Astrocyte (in vitro differentiated cells and primary cell): ENCODE measurements at regions not wholly inside any gene's neighbourhood (a gene's known extent, or its start where the extent isn't known, plus 50 kb on each side); places are given as distances from the start of the nearest gene placed in this dataset.

Source experiments
- DNase-seq: peaks from one replicate; pipeline ENCODE4 v3.0.0-alpha.2; 2010; ENCODE audit warnings: low read depth
- FAIRE-seq: peaks from 2 replicates; lab custom pipeline; 2011; peaks lifted over from hg19 to GRCh38; lab: Jason Lieb, UNC
- H2AFZ ChIP-seq: 2 replicates; pipeline ENCODE4 v1.6.0; 2012; ENCODE audit warnings: low read depth, low read length, inconsistent platforms
- H3K27ac ChIP-seq: 2 replicates; pipeline ENCODE4 v1.5.1; 2011; ENCODE audit warnings: low read depth, low read length, inconsistent platforms
- H3K27me3 ChIP-seq: 2 replicates; pipeline ENCODE4 v1.6.0; 2011; ENCODE audit warnings: low read length, inconsistent platforms; ENCODE audit not compliant: insufficient read depth
- H3K36me3 ChIP-seq: 2 replicates; pipeline ENCODE4 v1.5.1; 2011; ENCODE audit warnings: low read length, inconsistent platforms; ENCODE audit not compliant: insufficient read depth
- H3K4me1 ChIP-seq: 2 replicates; pipeline ENCODE4 v1.5.1; 2011; ENCODE audit warnings: low read length, inconsistent platforms; ENCODE audit not compliant: insufficient read depth
- H3K4me2 ChIP-seq: 2 replicates; pipeline ENCODE4 v1.6.0; 2012; ENCODE audit warnings: low read length, inconsistent platforms
- H3K4me3 ChIP-seq: 2 replicates; pipeline ENCODE4 v1.5.1; 2011; ENCODE audit warnings: low read depth, mild to moderate bottlenecking, low read length, inconsistent platforms; ENCODE audit not compliant: insufficient read depth
- H3K79me2 ChIP-seq: 2 replicates; pipeline ENCODE4 v1.6.0; 2012; ENCODE audit warnings: mild to moderate bottlenecking, low read length, inconsistent platforms; ENCODE audit not compliant: insufficient read depth
- H3K9ac ChIP-seq: 2 replicates; pipeline ENCODE4 v1.6.0; 2012; ENCODE audit warnings: mild to moderate bottlenecking, low read length, inconsistent platforms
- H3K9me3 ChIP-seq: 2 replicates; pipeline ENCODE4 v1.5.1; 2012; ENCODE audit warnings: low read depth, mild to moderate bottlenecking, low read length, inconsistent platforms; ENCODE audit not compliant: insufficient read depth
- H4K20me1 ChIP-seq: 2 replicates; pipeline ENCODE4 v1.6.0; 2012; ENCODE audit warnings: low read length, inconsistent platforms; ENCODE audit not compliant: insufficient read depth
- H3K27ac Mint-ChIP-seq: one replicate; pipeline ENCODE4 v1.8.0; 2021; ENCODE audit warnings: mild to moderate bottlenecking, mixed read lengths; ENCODE audit not compliant: unreplicated experiment
- H3K27me3 Mint-ChIP-seq: one replicate; pipeline ENCODE4 v1.8.0; 2021; ENCODE audit warnings: low read depth, mixed read lengths; ENCODE audit not compliant: unreplicated experiment
- H3K36me3 Mint-ChIP-seq: one replicate; pipeline ENCODE4 v1.8.0; 2021; ENCODE audit warnings: low read depth, mixed read lengths; ENCODE audit not compliant: unreplicated experiment
- H3K4me1 Mint-ChIP-seq: one replicate; pipeline ENCODE4 v1.8.0; 2021; ENCODE audit warnings: low read depth, mixed read lengths; ENCODE audit not compliant: unreplicated experiment
- H3K4me3 Mint-ChIP-seq: one replicate; pipeline ENCODE4 v1.8.0; 2021; ENCODE audit warnings: mild to moderate bottlenecking, moderate library complexity, mixed read lengths; ENCODE audit not compliant: unreplicated experiment
- H3K9me3 Mint-ChIP-seq: one replicate; pipeline ENCODE4 v1.8.0; 2021; ENCODE audit warnings: mild to moderate bottlenecking, mixed read lengths; ENCODE audit not compliant: unreplicated experiment
- EZH2 ChIP-seq: IDR thresholded peaks from 2 replicates; pipeline ENCODE4 v1.6.1; 2012; ENCODE audit warnings: mild to moderate bottlenecking, low read length, inconsistent platforms; ENCODE audit not compliant: insufficient read depth
- TF ChIP-seq, protein P1 (sequence below): IDR thresholded peaks from 2 replicates; pipeline ENCODE4 v1.5.1; 2011; ENCODE audit warnings: low read depth, mild to moderate bottlenecking, inconsistent platforms, low read length, moderate library complexity; ENCODE audit not compliant: insufficient read depth

GRCh38 chr5:109924237-109925107 lies 234.7 kb downstream of the MAN2A1 start:
- Mint-ChIP-seq H3K4me1 (no peaks in the 10 kb centered on the region), H3K27me3 (peaks cover 3% of the 10 kb centered on the region), H3K27ac (no peak overlapping the region), H3K9me3 (no peaks in the 10 kb centered on the region), H3K4me3 (no peak overlapping the region), H3K36me3 (no peaks in the 10 kb centered on the region)
- Histone ChIP-seq H3K36me3 (no peaks in the 10 kb centered on the region), H3K4me3 (no peak overlapping the region), H2AFZ (no peak overlapping the region), H3K27me3 (no peaks in the 10 kb centered on the region), H3K27ac (no peak overlapping the region), H3K9me3 (no peaks in the 10 kb centered on the region), H3K79me2 (no peaks in the 10 kb centered on the region), H3K9ac (no peak overlapping the region), H4K20me1 (no peaks in the 10 kb centered on the region), H3K4me1 (no peaks in the 10 kb centered on the region), H3K4me2 (no peak overlapping the region)
- DNase-seq = no peak
- FAIRE-seq = no peak
- no peak for TF ChIP-seq EZH2

DNA sequence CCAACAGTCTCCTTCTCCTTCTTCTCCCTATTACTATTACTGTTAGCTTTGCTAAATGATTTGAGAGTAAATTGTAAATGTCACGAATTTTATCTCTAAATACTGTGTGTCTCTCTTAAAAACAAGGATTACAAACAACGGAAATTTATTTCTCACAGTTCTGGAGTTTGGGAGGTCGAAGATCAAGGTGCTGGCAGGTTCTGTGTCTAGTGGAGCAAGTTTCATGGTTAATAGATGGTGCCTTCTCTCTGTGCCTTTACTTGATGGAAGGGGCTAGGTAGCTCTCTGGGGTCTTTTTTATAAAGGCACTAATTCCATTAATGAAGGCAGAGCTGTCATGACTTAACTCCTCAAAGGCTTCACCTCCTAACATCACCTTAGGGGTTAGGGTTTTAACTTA lies 237.9 kb downstream of the MAN2A1 start:
- H3K9me3 ChIP-seq = no peaks in the 10 kb centered on the region
- no peaks in the 10 kb centered on the region for H3K36me3 Mint-ChIP-seq
- H3K79me2 ChIP-seq = no peaks in the 10 kb centered on the region
- no peak for TF ChIP-seq EZH2
- TF ChIP-seq, protein P1, sequence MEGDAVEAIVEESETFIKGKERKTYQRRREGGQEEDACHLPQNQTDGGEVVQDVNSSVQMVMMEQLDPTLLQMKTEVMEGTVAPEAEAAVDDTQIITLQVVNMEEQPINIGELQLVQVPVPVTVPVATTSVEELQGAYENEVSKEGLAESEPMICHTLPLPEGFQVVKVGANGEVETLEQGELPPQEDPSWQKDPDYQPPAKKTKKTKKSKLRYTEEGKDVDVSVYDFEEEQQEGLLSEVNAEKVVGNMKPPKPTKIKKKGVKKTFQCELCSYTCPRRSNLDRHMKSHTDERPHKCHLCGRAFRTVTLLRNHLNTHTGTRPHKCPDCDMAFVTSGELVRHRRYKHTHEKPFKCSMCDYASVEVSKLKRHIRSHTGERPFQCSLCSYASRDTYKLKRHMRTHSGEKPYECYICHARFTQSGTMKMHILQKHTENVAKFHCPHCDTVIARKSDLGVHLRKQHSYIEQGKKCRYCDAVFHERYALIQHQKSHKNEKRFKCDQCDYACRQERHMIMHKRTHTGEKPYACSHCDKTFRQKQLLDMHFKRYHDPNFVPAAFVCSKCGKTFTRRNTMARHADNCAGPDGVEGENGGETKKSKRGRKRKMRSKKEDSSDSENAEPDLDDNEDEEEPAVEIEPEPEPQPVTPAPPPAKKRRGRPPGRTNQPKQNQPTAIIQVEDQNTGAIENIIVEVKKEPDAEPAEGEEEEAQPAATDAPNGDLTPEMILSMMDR = no peak
- H3K4me1 ChIP-seq = no peaks in the 10 kb centered on the region
- no peaks in the 10 kb centered on the region for H3K36me3 ChIP-seq
- H3K9me3 Mint-ChIP-seq = no peaks in the 10 kb centered on the region
- no peak overlapping the region for H3K9ac ChIP-seq
- H3K27me3 Mint-ChIP-seq = peaks cover 3% of the 10 kb centered on the region
- no peaks in the 10 kb centered on the region for H3K27me3 ChIP-seq
- no peak overlapping the region for H3K4me3 ChIP-seq
- no peak overlapping the region for H3K4me3 Mint-ChIP-seq
- H3K4me2 ChIP-seq = no peak overlapping the region
- no peak overlapping the region for H2AFZ ChIP-seq
- H3K4me1 Mint-ChIP-seq = no peaks in the 10 kb centered on the region
- FAIRE-seq (no peak), DNase-seq (no peak)
- H3K27ac ChIP-seq = no peak overlapping the region
- no peak overlapping the region for H3K27ac Mint-ChIP-seq
- H4K20me1 ChIP-seq = no peaks in the 10 kb centered on the region

- Histone ChIP-seq H3K9me3 (no peaks in the 10 kb centered on the region), H3K27ac (no peak overlapping the region), H3K4me3 (no peak overlapping the region), H3K27me3 (no peaks in the 10 kb centered on the region), H3K36me3 (no peaks in the 10 kb centered on the region), H3K4me1 (no peaks in the 10 kb centered on the region), H3K9ac (no peak overlapping the region), H2AFZ (no peak overlapping the region), H4K20me1 (no peaks in the 10 kb centered on the region), H3K4me2 (no peak overlapping the region), H3K79me2 (no peaks in the 10 kb centered on the region)
- Mint-ChIP-seq H3K27ac (no peak overlapping the region), H3K4me3 (no peak overlapping the region), H3K9me3 (no peaks in the 10 kb centered on the region), H3K36me3 (no peaks in the 10 kb centered on the region), H3K4me1 (no peaks in the 10 kb centered on the region), H3K27me3 (peaks cover 3% of the 10 kb centered on the region)
- TF ChIP-seq, protein P1 = no peak
- TF ChIP-seq EZH2 = no peak
- no peak for FAIRE-seq
- DNase-seq = no peak
These were observed 238.3 kb downstream of the MAN2A1 start for GRCh38 chr5:109928046-109928445.
